ENCODE measurements at regions not wholly inside any gene's neighbourhood (a gene's known extent, or its start where the extent isn't known, plus 50 kb on each side); places are given as distances from the start of the nearest gene placed in this dataset.

DNA sequence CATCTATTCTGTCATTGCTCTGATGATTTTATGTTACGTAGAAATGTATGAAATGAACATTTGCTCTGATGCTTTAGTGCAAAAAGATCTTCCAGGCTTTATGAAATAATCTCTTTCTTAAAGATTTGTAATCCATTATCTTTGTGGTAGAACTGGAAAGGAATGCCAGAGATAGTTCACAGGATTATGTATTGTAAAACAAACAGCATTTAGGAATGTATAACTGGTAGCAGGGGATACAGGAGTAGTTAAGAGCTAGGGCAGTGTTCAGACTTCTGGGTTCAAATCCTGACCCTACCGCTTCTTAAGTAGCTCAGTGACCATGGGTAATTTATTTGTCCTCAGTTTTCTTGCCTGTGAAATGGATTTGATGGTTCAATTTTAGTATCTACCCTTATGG lies 429.8 kb upstream of the TPM1 start:
- TF ChIP-seq, protein P1, sequence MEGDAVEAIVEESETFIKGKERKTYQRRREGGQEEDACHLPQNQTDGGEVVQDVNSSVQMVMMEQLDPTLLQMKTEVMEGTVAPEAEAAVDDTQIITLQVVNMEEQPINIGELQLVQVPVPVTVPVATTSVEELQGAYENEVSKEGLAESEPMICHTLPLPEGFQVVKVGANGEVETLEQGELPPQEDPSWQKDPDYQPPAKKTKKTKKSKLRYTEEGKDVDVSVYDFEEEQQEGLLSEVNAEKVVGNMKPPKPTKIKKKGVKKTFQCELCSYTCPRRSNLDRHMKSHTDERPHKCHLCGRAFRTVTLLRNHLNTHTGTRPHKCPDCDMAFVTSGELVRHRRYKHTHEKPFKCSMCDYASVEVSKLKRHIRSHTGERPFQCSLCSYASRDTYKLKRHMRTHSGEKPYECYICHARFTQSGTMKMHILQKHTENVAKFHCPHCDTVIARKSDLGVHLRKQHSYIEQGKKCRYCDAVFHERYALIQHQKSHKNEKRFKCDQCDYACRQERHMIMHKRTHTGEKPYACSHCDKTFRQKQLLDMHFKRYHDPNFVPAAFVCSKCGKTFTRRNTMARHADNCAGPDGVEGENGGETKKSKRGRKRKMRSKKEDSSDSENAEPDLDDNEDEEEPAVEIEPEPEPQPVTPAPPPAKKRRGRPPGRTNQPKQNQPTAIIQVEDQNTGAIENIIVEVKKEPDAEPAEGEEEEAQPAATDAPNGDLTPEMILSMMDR (IDR thresholded peaks at IDR 0.05) = no peak
- TF ChIP-seq EZH2 (IDR thresholded peaks at IDR 0.05; ENCODE audit: borderline replicate concordance, insufficient read depth, low read depth, low read length, poor library complexity, severe bottlenecking) = no peak

Measured in B cell (primary cell).